GM12878 (cell line): ENCODE measurements at regions not wholly inside any gene's neighbourhood (a gene's known extent, or its start where the extent isn't known, plus 50 kb on each side); places are given as distances from the start of the nearest gene placed in this dataset.
"Not testable (repeated sequence)": the region's sequence is repeated elsewhere in the genome, so short reads cannot be mapped to it uniquely, and the experiment has no call there.

ENCODE experiments used
- CHD4 ChIP-seq: fragments of 200-600 bp; sonication (generic); IDR thresholded peaks from 2 replicates; pipeline ENCODE4 v1.6.1; 2016; ENCODE audit warnings: mild to moderate bottlenecking
- CREM ChIP-seq: IDR thresholded peaks from 2 replicates; pipeline ENCODE4 v1.6.1; 2014; ENCODE audit warnings: antibody characterized with exemption, low read depth
- ESRRA ChIP-seq: IDR thresholded peaks from 2 replicates; pipeline ENCODE4 v1.6.1; 2012; ENCODE audit warnings: mild to moderate bottlenecking, low read length, improper control_type of control experiment
- FOXK2 ChIP-seq: fragments of 450-650 bp; IDR thresholded peaks from 2 replicates; pipeline ENCODE4 v1.6.1; 2017; ENCODE audit warnings: mild to moderate bottlenecking, moderate library complexity
- KAT2A ChIP-seq: conservative IDR thresholded peaks from 2 replicates; pipeline ENCODE4 v1.6.1; 2011; ENCODE audit warnings: low read depth, low read length; ENCODE audit not compliant: control insufficient read depth
- POLR2AphosphoS2 ChIP-seq: IDR thresholded peaks from 2 replicates; pipeline ENCODE4 v1.6.1; 2011; ENCODE audit warnings: low read depth, mild to moderate bottlenecking, low read length, improper control_type of control experiment, moderate library complexity
- TF ChIP-seq, protein P1 (sequence below): IDR thresholded peaks from 2 replicates; pipeline ENCODE4 v1.6.1; 2012; ENCODE audit warnings: low read depth, low read length, improper control_type of control experiment
- TF ChIP-seq, protein P2 (sequence below): IDR thresholded peaks from 2 replicates; pipeline ENCODE4 v1.6.1; 2011; ENCODE audit warnings: borderline replicate concordance, low read depth, mild to moderate bottlenecking, moderate library complexity, mixed read lengths, low read length; ENCODE audit not compliant: insufficient read depth; ENCODE audit errors: extremely low read length

DNA sequence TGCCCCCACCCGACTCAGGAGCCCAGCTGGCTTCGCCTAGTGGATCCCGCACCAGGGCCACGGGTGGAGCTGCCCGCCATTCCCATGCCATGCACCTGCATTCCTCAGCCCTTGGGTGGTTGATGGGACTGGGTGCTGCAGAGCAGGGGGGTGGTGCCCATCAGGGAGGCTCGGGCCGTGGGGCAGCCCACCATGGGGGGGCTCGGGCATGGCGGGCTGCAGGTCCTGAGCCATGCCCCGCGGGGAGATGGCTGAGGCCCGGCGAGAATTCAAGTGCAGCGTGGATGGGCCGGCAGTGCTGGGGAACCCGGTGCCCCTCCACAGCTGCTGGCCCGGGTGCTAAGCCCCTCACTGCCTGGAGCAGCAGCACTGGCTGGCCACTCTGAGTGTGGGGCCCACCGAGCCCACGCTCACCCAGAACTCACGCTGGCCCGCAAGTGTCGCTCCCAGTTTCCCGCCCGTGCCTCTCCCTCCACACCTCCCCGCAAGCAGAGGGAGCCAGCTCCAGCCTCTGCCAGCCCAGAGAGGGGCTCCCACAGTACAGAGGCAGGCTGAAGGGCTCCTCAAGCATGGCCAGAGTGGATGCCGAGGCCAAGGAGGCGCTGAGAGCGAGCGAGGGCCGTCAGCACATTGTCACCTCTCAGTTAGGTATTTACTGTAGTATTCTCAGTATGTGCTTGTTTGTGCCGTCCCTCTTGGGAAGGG lies 920.4 kb downstream of the PCDH11X start:
- TF ChIP-seq CHD4, FOXK2, KAT2A, CREM, ESRRA, POLR2AphosphoS2: not testable (repeated sequence)
- TF ChIP-seq, protein P1, sequence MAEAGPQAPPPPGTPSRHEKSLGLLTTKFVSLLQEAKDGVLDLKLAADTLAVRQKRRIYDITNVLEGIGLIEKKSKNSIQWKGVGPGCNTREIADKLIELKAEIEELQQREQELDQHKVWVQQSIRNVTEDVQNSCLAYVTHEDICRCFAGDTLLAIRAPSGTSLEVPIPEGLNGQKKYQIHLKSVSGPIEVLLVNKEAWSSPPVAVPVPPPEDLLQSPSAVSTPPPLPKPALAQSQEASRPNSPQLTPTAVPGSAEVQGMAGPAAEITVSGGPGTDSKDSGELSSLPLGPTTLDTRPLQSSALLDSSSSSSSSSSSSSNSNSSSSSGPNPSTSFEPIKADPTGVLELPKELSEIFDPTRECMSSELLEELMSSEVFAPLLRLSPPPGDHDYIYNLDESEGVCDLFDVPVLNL, result not testable (repeated sequence)
- TF ChIP-seq, protein P2, sequence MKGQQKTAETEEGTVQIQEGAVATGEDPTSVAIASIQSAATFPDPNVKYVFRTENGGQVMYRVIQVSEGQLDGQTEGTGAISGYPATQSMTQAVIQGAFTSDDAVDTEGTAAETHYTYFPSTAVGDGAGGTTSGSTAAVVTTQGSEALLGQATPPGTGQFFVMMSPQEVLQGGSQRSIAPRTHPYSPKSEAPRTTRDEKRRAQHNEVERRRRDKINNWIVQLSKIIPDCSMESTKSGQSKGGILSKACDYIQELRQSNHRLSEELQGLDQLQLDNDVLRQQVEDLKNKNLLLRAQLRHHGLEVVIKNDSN, result not testable (repeated sequence)
